ENCODE measurements at regions not wholly inside any gene's neighbourhood (a gene's known extent, or its start where the extent isn't known, plus 50 kb on each side); places are given as distances from the start of the nearest gene placed in this dataset.
A peak's percentile ranks its signal among the peaks of the same experiment; 100 is the strongest.

DNA sequence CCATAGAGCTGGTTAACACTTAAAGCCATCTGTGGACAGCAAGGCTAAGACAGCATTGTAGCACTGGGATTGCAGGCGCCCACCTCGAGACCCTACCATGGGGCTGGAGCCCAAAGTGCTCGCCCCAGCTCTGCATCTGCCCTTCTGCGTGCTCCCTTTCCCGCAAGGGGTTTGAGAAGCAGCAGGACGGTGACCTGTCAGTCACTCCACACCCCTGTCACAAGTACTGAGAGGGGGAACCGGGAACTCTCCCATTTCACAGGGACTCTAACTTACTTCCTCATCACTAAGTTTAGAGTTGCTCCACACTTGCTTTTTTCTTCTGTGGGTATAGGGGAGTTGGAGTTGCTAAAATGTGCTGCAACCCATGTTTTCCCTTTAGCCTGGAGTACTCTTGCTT lies 273.2 kb downstream of the SMARCA2 start:
- TF ChIP-seq, protein P1, sequence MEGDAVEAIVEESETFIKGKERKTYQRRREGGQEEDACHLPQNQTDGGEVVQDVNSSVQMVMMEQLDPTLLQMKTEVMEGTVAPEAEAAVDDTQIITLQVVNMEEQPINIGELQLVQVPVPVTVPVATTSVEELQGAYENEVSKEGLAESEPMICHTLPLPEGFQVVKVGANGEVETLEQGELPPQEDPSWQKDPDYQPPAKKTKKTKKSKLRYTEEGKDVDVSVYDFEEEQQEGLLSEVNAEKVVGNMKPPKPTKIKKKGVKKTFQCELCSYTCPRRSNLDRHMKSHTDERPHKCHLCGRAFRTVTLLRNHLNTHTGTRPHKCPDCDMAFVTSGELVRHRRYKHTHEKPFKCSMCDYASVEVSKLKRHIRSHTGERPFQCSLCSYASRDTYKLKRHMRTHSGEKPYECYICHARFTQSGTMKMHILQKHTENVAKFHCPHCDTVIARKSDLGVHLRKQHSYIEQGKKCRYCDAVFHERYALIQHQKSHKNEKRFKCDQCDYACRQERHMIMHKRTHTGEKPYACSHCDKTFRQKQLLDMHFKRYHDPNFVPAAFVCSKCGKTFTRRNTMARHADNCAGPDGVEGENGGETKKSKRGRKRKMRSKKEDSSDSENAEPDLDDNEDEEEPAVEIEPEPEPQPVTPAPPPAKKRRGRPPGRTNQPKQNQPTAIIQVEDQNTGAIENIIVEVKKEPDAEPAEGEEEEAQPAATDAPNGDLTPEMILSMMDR (IDR thresholded peaks at IDR 0.05; ENCODE audit: low read depth, low read length, missing control alignments) = no peak
- no peak for DNase-seq (ENCODE audit: extremely low read depth, low read depth)
- no peak overlapping the region for H3K4me3 ChIP-seq (replicated peaks; ENCODE audit: low read depth, low read length)

DNA sequence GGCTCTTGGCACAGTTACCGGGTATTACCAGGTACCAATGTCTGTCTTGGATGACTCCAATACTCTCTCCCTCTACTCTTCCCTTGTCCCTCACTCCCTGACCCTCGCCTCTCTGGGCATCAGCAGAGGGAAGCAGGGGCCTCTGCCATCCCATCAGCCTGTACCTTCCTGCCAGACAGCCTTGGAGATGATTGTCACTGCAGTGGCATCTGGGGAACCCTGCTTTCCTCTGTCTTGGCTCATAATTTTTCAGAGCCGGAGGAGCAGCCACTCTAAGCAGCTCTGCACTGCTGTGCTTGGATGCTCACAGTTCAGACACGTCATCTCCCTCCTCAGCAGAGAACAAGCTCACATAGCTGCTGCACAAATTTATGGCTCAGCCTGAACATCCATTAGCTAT lies 274.1 kb downstream of the SMARCA2 start:
- DNase-seq (ENCODE audit: extremely low read depth, low read depth) = no peak
- no peak overlapping the region for H3K4me3 ChIP-seq (replicated peaks; ENCODE audit: low read depth, low read length)
- TF ChIP-seq, protein P1 (IDR thresholded peaks at IDR 0.05; ENCODE audit: low read depth, low read length, missing control alignments) = no peak

- DNase-seq (ENCODE audit: extremely low read depth, low read depth) = no peak
- H3K4me3 ChIP-seq (replicated peaks; ENCODE audit: low read depth, low read length) = no peak overlapping the region
- TF ChIP-seq, protein P1 (IDR thresholded peaks at IDR 0.05; ENCODE audit: low read depth, low read length, missing control alignments) = no peak
These were observed 275.2 kb downstream of the SMARCA2 start for GRCh38 chr9:2290382-2290781.

DNA sequence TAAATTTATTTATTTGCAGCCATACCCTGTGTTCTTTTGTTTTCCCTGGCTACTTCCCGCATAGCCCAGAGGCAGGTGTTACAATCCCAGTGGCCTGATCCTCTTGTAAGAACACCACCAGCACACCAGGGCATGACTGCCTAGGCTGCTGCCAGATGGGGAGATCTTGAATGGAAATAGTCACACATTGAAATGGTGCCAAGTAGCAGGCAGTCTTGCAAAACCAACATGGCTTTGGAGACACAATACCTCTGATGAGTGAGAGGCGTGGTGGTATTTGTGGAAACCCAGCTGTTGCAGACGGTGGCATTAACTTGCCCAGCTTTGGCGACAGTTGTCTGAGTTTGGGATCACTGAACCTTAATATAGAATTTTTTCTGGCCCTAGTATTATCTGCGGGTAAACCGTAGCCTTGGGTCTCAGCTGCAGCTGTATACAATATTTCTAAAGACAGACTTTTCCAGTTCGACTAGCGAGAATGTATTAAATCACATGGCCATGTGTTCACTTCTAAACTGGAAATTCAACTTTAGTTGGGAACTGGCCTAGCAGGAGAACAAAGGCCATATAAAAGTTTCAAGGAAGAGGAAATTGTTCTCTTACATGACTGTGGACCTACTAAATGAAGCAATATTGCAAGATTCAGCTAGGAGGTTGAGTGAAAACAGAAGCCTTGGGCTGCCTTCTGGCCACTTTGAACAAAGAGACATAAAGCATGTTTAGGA lies 277.0 kb downstream of the SMARCA2 start:
- H3K4me3 ChIP-seq (replicated peaks; ENCODE audit: low read depth, low read length) = no peak overlapping the region
- TF ChIP-seq, protein P1 (IDR thresholded peaks at IDR 0.05; ENCODE audit: low read depth, low read length, missing control alignments) = no peak
- peak; percentile 17 for DNase-seq (ENCODE audit: extremely low read depth, low read depth)

DNA sequence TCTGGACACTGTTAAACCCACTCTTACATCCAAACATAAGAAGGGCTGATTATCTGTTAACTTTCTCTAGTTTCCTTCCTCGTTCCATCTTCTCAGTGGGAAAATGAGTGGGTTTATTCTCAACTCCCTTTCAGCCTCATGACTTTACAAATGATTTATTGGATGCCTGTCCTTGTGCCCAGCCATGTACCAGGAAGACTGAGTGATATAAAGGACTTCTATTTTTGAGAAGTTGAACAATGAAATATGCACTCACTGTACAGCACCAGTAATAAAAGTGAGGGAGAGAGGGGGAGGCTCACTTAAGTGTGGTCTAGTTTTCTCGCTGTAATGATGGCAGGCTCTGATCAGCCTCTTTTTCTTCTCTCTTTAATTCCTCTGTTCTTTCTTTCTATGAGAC lies 277.6 kb downstream of the SMARCA2 start:
- TF ChIP-seq, protein P1 (IDR thresholded peaks at IDR 0.05; ENCODE audit: low read depth, low read length, missing control alignments) = no peak
- no peak for DNase-seq (ENCODE audit: extremely low read depth, low read depth)
- no peak overlapping the region for H3K4me3 ChIP-seq (replicated peaks; ENCODE audit: low read depth, low read length)

- TF ChIP-seq, protein P1 (IDR thresholded peaks at IDR 0.05; ENCODE audit: low read depth, low read length, missing control alignments) = no peak
- no peak for DNase-seq (ENCODE audit: extremely low read depth, low read depth)
These were observed 282.6 kb downstream of the SMARCA2 start for GRCh38 chr9:2297771-2298170.

DNA sequence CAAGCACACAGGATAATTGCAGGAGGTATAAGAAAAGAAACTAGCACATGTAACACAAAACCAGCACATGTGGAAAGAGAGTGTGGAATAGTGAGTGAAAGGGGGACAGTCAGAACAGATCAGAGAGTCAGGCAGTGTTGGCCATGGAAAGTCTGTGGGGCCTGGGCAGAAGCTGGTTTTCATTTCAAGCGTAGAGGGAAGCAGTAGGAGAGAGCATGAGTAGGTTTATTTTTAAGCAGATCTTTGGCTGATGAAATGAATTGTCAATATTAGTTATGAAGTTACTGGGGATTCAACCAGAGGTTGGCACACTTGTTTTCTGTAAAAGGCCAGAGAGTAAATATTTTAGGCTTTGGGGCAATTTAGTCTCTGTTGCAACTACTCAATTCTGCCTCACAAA lies 283.1 kb downstream of the SMARCA2 start:
- no peak for DNase-seq (ENCODE audit: extremely low read depth, low read depth)
- TF ChIP-seq, protein P1 (IDR thresholded peaks at IDR 0.05; ENCODE audit: low read depth, low read length, missing control alignments) = no peak
- no peak overlapping the region for H3K4me3 ChIP-seq (replicated peaks; ENCODE audit: low read depth, low read length)

More at GRCh38 chr9:2297771-2298170, 282.6 kb downstream of the SMARCA2 start:
- no peak overlapping the region for H3K4me3 ChIP-seq (replicated peaks; ENCODE audit: low read depth, low read length)
